Thyroid gland (tissue), 4 donors: ENCODE measurements at regions not wholly inside any gene's neighbourhood (a gene's known extent, or its start where the extent isn't known, plus 50 kb on each side); places are given as distances from the start of the nearest gene placed in this dataset.

Experiments
- DNase-seq, 2 donors: peaks; one replicate each; pipeline ENCODE4 v3.0.0-alpha.2; 2019
- H3K27ac ChIP-seq, 3 donors: fragments of 200-600 bp; sonication (generic); 1 replicate in 2 of 3; 2 replicates in 1 of 3; pipeline ENCODE4 v1.5.1; 2016 to 2019; ENCODE audit warnings: mild to moderate bottlenecking in 1 of 3, moderate library complexity in 1 of 3
- H3K27me3 ChIP-seq: fragments of 200-600 bp; sonication (generic); one replicate; pipeline ENCODE4 v1.5.1; 2019
- H3K36me3 ChIP-seq, 2 donors: fragments of 200-600 bp; sonication (generic); one replicate each; pipeline ENCODE4 v1.5.1; 2016 to 2019
- H3K4me1 ChIP-seq, 2 donors: fragments of 200-600 bp; sonication (generic); one replicate each; pipeline ENCODE4 v1.5.1; 2017 to 2019
- H3K4me3 ChIP-seq, 3 donors: fragments of 200-600 bp; sonication (generic); replicated peaks in 1 of 3; 1 replicate in 2 of 3; 2 replicates in 1 of 3; pipeline ENCODE4 v1.5.1; 2016; ENCODE audit warnings: mild to moderate bottlenecking in 1 of 3
- H3K9me3 ChIP-seq: fragments of 200-600 bp; sonication (generic); one replicate; pipeline ENCODE4 v1.5.1; 2017
- POLR2A ChIP-seq, 2 donors: fragments of 450-650 bp; IDR thresholded peaks; one replicate each; pipeline ENCODE4 v1.6.1; 2017; ENCODE audit warnings: antibody characterized with exemption in 2 of 2, mild to moderate bottlenecking in 2 of 2, moderate library complexity in 1 of 2
- WGBS, 2 donors: methylation state at CpG; one replicate each; pipeline ENCODE4 v1.1.5; 2017; 5-methylcytosine and 5-hydroxymethylcytosine counted together
- intact Hi-C: fragments of 100-400 bp; cut with DNase I; formaldehyde crosslinking; loops from one replicate; pipeline ENCODE4 v1.15.1; 2023
- TF ChIP-seq, protein P1 (sequence below), 6 experiments: fragments of 200-600 bp in 3 of 6; fragments of 450-650 bp in 3 of 6; sonication (generic) in 3 of 6; IDR thresholded peaks; one replicate each; pipeline ENCODE4 v1.5.1; 2016 to 2019; ENCODE audit warnings: antibody characterized with exemption in 6 of 6, mild to moderate bottlenecking in 2 of 6, inconsistent platforms in 1 of 6, moderate library complexity in 1 of 6

DNA sequence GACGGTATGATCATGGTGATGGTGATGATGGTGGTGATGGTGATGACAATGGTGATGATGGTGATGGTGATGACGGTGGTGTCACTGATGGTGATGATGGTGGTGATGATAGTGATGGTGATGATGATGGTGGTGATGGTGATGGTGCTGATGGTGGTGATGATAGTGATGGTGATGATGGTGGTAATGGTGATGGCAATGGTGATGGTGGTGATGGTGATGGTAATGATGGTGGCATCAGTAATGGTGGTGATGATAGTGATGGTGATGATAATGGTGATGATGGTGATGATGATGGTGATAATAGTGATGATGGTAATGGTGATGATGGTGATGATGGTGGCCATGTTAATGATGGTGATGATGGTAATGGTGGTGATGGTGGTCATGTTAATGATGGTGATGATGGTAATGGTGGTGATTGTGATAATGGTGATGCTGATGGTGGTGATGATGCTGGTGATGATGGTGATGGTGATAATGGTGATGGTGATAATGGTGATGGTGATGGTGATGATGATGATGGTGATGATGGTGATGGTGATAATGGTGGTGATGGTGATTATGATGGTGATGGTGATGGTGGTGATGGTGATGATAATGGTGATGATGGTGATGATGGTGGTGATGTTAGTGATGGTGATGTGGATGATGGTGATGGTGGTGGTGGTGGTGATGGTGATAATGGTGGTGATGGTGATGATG is 107.2 kb downstream of the C16orf95 start:
- Histone ChIP-seq H3K36me3 (no peaks in the 10 kb centered on the region), H3K4me3 (no peak overlapping the region), H3K27me3 (no peaks in the 10 kb centered on the region), H3K4me1 (no peaks in the 10 kb centered on the region), H3K27ac (no peak overlapping the region), H3K9me3 (no peaks in the 10 kb centered on the region)
- TF ChIP-seq POLR2A (IDR thresholded peaks at IDR 0.05), result no peak
- TF ChIP-seq, protein P1, sequence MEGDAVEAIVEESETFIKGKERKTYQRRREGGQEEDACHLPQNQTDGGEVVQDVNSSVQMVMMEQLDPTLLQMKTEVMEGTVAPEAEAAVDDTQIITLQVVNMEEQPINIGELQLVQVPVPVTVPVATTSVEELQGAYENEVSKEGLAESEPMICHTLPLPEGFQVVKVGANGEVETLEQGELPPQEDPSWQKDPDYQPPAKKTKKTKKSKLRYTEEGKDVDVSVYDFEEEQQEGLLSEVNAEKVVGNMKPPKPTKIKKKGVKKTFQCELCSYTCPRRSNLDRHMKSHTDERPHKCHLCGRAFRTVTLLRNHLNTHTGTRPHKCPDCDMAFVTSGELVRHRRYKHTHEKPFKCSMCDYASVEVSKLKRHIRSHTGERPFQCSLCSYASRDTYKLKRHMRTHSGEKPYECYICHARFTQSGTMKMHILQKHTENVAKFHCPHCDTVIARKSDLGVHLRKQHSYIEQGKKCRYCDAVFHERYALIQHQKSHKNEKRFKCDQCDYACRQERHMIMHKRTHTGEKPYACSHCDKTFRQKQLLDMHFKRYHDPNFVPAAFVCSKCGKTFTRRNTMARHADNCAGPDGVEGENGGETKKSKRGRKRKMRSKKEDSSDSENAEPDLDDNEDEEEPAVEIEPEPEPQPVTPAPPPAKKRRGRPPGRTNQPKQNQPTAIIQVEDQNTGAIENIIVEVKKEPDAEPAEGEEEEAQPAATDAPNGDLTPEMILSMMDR (IDR thresholded peaks at IDR 0.05), result no peak
- DNase-seq, result no peak
- intact Hi-C loops, result no loop called here
- WGBS, 2 donors, result 95 to 97% methylated on average over 2 of the region's 2 CpGs

DNA sequence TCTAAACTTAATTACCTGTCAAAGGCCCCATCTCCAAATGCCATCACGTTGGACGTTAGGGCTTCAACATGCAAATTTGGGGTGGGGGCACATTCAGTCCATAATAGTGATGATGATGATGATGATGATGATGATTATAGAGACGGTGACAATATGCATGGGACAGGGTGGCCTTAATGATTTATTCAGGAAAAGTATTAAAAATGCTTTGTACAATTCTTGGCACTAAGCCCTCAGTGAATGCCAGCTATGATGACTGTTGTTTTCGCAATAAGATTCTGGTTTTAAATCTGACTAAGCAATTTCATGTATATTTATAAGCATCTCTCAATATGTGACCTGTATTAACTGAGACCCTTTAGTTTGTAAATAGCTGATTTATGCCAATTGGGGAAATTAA is 106.3 kb downstream of the C16orf95 start:
- no peak overlapping the region for H3K27ac ChIP-seq
- 84% methylated on average over 4 of the region's 4 CpGs for WGBS, 2 donors
- no peaks in the 10 kb centered on the region for H3K27me3 ChIP-seq
- no peaks in the 10 kb centered on the region for H3K9me3 ChIP-seq
- no peak for DNase-seq
- intact Hi-C loops, result no loop called here
- TF ChIP-seq POLR2A (IDR thresholded peaks at IDR 0.05), result no peak
- TF ChIP-seq, protein P1 (IDR thresholded peaks at IDR 0.05), result no peak
- H3K4me3 ChIP-seq, result no peak overlapping the region
- H3K36me3 ChIP-seq, result no peaks in the 10 kb centered on the region
- no peaks in the 10 kb centered on the region for H3K4me1 ChIP-seq

DNA sequence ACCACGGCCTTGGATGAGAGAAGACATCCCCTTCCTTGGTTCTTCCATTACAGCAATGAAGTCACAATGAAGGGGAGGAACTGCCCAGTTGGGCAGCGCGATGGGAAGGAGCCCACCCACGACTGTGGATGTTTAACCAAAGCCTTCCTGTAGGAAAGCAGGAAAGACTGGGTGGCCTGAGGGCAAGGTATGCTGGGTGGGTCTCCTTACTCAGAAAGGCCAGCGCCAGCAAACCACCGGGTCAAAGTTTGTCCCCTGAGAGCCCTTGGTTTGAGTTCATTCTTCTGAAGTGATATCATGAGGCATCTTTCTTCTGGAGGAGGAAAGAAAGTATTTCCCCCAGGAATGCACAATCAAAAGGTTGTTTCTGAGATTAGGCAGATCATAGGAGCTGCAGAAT is 105.2 kb downstream of the C16orf95 start:
- intact Hi-C loops, result no loop called here

DNA sequence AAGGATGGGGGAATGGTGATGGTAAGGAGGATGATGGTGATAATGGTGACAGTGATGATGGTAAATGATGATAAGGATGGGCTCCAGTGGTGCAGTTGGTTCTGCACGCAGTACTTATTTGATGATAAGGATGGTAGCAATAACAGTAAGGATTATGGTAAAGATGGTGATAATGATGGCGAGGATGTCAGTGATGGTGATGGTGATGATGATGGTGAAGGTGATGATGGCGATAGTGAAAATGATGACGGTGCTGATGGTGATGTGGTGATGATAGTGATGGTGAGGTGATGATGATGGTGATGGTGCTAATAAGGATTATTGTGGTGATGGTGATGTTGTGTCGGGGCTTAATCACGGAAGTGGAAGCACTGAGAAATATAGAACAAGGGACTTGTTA is 103.7 kb downstream of the C16orf95 start:
- no peak overlapping the region for H3K27ac ChIP-seq
- H3K4me3 ChIP-seq, result no peak overlapping the region
- H3K4me1 ChIP-seq, result no peaks in the 10 kb centered on the region
- TF ChIP-seq, protein P1 (IDR thresholded peaks at IDR 0.05), result no peak
- TF ChIP-seq POLR2A (IDR thresholded peaks at IDR 0.05), result no peak
- H3K9me3 ChIP-seq, result no peaks in the 10 kb centered on the region
- DNase-seq, result no peak
- intact Hi-C loops, result no loop called here
- 94 to 96% methylated on average over 6 of the region's 6 CpGs for WGBS, 2 donors
- H3K36me3 ChIP-seq, result no peaks in the 10 kb centered on the region
- no peaks in the 10 kb centered on the region for H3K27me3 ChIP-seq

More for the DNA sequence above, 105.2 kb downstream of the C16orf95 start:
- 66 to 75% methylated on average over 6 of the region's 6 CpGs for WGBS, 2 donors
- H3K27me3 ChIP-seq, result no peaks in the 10 kb centered on the region
- H3K9me3 ChIP-seq, result no peaks in the 10 kb centered on the region
- no peak overlapping the region for H3K27ac ChIP-seq
- TF ChIP-seq, protein P1 (IDR thresholded peaks at IDR 0.05), result no peak
- no peak for TF ChIP-seq POLR2A (IDR thresholded peaks at IDR 0.05)
- DNase-seq, result no peak
- no peak overlapping the region for H3K4me3 ChIP-seq
- H3K36me3 ChIP-seq, result no peaks in the 10 kb centered on the region
- H3K4me1 ChIP-seq, result no peaks in the 10 kb centered on the region

DNA sequence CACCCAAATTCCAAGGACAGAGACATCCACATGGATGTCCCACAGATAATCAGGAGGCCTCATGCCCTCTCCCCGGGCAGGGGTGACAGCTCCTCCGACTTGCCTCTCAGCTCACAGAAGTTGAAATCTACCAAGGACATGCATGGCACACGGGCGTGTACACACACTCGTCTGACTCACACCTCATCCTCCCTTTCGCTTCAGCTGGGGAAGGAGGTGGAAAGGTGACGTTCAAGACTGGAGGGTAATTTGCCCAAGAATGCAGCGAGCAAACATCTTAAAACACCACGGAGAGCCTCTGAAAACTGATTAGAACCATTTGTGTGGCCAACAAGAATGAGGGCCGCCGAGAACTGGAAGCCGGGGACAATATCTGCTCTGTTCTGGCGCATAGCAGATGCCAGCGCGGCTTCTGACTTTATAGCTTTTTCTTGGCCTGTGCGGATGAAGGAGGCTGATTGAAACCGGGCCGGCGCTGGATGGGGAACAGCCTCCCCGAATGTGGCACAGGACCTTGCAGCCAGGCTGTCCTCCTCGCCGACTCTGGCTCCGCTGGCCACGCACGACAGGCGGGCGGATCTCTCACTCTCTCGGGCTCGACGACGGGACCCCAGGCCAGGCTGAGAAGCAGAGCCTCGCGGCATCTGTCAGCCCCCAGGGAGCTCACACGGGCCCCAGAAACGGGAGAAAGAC is 100.9 kb downstream of the C16orf95 start:
- H3K4me3 ChIP-seq, result no peak overlapping the region
- no peak for DNase-seq
- 67 to 71% methylated on average over 29 to 31 of the region's 35 CpGs for WGBS, 2 donors
- no peaks in the 10 kb centered on the region for H3K9me3 ChIP-seq
- TF ChIP-seq POLR2A (IDR thresholded peaks at IDR 0.05), result no peak
- TF ChIP-seq, protein P1 (IDR thresholded peaks at IDR 0.05), result no peak
- no peaks in the 10 kb centered on the region for H3K27me3 ChIP-seq
- intact Hi-C loops, result no loop called here
- no peak overlapping the region for H3K27ac ChIP-seq
- H3K36me3 ChIP-seq, result no peaks in the 10 kb centered on the region
- no peaks in the 10 kb centered on the region for H3K4me1 ChIP-seq
